ENCODE measurements at regions not wholly inside any gene's neighbourhood (a gene's known extent, or its start where the extent isn't known, plus 50 kb on each side); places are given as distances from the start of the nearest gene placed in this dataset.

DNA sequence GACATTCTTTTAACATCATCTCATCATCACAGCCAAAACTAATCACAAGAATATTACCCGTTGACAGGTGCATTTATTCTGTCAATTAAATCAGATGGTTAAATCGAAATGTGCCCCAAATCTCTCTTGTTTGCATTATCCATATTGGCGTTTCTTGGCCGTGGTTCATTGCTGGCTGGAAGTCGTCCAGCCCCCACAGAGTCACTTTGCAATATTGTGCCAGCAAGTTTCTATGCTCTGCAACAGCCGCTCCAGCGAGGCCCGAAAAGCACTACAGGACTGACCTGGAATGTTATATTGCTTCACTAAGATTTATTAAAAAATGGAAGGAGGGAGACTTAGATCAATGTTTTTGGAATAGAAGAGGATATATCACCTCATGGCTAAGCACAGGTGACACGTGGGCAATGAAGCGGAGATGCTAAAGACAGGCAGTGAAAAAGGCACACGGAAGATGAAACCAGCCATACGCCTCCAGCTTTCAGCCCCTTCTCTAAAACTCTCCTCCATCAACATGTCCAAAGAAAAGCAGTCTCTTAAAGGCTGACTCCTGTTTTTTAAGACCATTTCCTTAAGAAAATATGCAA, 176.8 kb upstream of the VRK2 start:
- H3K9me3 Mint-ChIP-seq (ENCODE audit: unreplicated experiment): no peaks in the 10 kb centered on the region
- no peaks in the 10 kb centered on the region for H3K36me3 Mint-ChIP-seq (ENCODE audit: unreplicated experiment)
- TF ChIP-seq, protein P1, sequence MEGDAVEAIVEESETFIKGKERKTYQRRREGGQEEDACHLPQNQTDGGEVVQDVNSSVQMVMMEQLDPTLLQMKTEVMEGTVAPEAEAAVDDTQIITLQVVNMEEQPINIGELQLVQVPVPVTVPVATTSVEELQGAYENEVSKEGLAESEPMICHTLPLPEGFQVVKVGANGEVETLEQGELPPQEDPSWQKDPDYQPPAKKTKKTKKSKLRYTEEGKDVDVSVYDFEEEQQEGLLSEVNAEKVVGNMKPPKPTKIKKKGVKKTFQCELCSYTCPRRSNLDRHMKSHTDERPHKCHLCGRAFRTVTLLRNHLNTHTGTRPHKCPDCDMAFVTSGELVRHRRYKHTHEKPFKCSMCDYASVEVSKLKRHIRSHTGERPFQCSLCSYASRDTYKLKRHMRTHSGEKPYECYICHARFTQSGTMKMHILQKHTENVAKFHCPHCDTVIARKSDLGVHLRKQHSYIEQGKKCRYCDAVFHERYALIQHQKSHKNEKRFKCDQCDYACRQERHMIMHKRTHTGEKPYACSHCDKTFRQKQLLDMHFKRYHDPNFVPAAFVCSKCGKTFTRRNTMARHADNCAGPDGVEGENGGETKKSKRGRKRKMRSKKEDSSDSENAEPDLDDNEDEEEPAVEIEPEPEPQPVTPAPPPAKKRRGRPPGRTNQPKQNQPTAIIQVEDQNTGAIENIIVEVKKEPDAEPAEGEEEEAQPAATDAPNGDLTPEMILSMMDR (IDR thresholded peaks at IDR 0.05): no peak
- no peak overlapping the region for H3K4me3 Mint-ChIP-seq (ENCODE audit: unreplicated experiment)
- peaks cover 7% of the 10 kb centered on the region for H3K27me3 Mint-ChIP-seq (ENCODE audit: unreplicated experiment)
- H3K27ac Mint-ChIP-seq (ENCODE audit: unreplicated experiment): no peak overlapping the region
- no peak for DNase-seq (ENCODE audit: extremely low spot score, unreplicated experiment)
- no peaks in the 10 kb centered on the region for H3K4me1 Mint-ChIP-seq (ENCODE audit: unreplicated experiment)

DNA sequence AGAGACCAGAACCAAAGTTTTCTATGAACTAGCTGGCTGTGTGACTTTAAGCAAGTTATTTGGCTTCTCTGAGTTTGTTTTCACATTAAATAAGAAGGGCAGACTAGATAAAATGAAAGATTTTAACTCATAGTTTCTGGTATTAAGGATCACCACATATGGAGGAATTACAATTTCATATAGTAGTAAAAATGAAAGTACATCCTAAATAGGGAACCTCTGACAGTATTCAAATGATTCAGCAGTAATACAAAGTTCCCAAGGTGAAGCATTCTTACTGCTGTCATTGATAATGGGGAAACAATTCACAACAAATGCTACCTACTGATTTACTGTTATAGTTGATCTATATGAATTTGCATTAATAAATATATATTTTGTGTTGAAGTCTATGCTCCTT, 170.3 kb upstream of the VRK2 start:
- Mint-ChIP-seq H3K27ac (ENCODE audit: unreplicated experiment) (no peak overlapping the region), H3K36me3 (ENCODE audit: unreplicated experiment) (no peaks in the 10 kb centered on the region), H3K9me3 (ENCODE audit: unreplicated experiment) (no peaks in the 10 kb centered on the region), H3K4me3 (ENCODE audit: unreplicated experiment) (no peak overlapping the region), H3K4me1 (ENCODE audit: unreplicated experiment) (no peaks in the 10 kb centered on the region), H3K27me3 (ENCODE audit: unreplicated experiment) (no peaks in the 10 kb centered on the region)
- no peak for DNase-seq (ENCODE audit: extremely low spot score, unreplicated experiment)
- TF ChIP-seq, protein P1 (IDR thresholded peaks at IDR 0.05): no peak

DNA sequence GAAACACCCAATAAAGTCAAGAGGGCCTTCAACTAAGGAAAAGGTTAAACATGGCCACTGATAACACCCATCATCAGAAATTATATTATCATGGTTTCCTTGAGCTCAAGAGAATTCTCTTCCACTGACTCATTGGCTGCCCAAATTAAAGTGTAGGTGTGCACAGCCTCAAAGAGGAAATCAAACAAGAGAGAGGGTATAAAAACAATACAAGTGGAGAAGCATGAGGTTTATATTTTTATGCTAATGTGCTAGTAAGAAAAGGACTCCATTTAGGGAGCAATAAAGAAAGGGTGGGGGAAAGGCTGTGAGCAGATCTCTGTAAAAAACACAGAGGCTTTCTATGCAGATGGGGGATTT, 168.8 kb upstream of the VRK2 start:
- H3K27me3 Mint-ChIP-seq (ENCODE audit: unreplicated experiment): no peaks in the 10 kb centered on the region
- no peaks in the 10 kb centered on the region for H3K4me1 Mint-ChIP-seq (ENCODE audit: unreplicated experiment)
- no peaks in the 10 kb centered on the region for H3K36me3 Mint-ChIP-seq (ENCODE audit: unreplicated experiment)
- no peak overlapping the region for H3K27ac Mint-ChIP-seq (ENCODE audit: unreplicated experiment)
- H3K4me3 Mint-ChIP-seq (ENCODE audit: unreplicated experiment): no peak overlapping the region
- no peaks in the 10 kb centered on the region for H3K9me3 Mint-ChIP-seq (ENCODE audit: unreplicated experiment)
- DNase-seq (ENCODE audit: extremely low spot score, unreplicated experiment): no peak
- TF ChIP-seq, protein P1 (IDR thresholded peaks at IDR 0.05): no peak

DNA sequence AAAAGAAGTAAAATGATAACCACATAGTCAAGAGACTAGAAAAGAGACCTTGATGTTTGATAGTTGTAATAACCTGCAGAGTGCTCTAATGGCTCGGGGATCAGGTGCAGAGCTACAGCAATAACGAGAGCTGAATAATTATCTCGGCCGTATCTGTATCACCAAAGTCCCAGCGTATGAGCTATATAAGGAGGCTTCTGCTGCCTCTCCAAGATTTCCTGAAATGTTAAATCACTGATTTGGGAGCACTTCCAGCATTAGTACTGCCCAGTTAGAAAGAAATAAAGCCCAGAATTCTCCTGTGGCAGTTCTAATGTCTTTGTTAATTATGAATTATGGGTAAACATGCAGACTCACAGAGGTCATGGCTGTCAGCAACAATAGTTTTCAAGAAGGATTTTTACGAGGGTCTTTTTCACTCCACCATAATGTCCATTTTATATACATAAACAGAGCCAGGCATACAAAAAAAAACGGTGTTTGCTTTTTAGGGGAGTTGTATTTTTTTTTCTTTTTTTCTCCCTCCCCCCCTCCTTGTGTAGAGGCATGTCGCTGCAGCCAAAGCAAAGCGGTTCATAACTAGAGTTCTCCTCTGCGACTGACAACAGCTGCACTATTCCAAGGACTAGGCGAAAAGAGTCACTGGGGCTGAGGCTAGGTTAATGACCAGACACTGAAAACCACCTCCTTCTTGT, 168.3 kb upstream of the VRK2 start:
- no peaks in the 10 kb centered on the region for H3K27me3 Mint-ChIP-seq (ENCODE audit: unreplicated experiment)
- no peak overlapping the region for H3K4me3 Mint-ChIP-seq (ENCODE audit: unreplicated experiment)
- H3K9me3 Mint-ChIP-seq (ENCODE audit: unreplicated experiment): no peaks in the 10 kb centered on the region
- TF ChIP-seq, protein P1 (IDR thresholded peaks at IDR 0.05): no peak
- no peak overlapping the region for H3K27ac Mint-ChIP-seq (ENCODE audit: unreplicated experiment)
- no peak for DNase-seq (ENCODE audit: extremely low spot score, unreplicated experiment)
- H3K4me1 Mint-ChIP-seq (ENCODE audit: unreplicated experiment): no peaks in the 10 kb centered on the region
- no peaks in the 10 kb centered on the region for H3K36me3 Mint-ChIP-seq (ENCODE audit: unreplicated experiment)

DNA sequence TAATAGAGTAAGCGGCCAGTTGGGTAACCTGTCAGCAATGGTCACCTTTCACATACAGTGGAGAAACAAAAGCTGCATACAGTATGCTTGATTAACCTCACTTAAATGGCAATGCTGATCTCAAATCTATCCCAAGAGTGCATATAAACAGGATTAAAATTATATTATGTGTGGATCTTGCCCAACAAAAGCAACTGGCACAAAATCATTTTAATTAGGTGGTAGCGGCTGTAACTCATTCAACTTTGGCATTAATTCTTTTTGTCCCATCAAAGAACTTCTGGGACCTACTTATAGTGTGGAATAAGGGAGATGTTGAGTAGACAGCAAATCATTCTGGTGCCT, 167.8 kb upstream of the VRK2 start:
- H3K27ac Mint-ChIP-seq (ENCODE audit: unreplicated experiment): no peak overlapping the region
- no peaks in the 10 kb centered on the region for H3K4me1 Mint-ChIP-seq (ENCODE audit: unreplicated experiment)
- no peak for DNase-seq (ENCODE audit: extremely low spot score, unreplicated experiment)
- TF ChIP-seq, protein P1 (IDR thresholded peaks at IDR 0.05): no peak
- H3K27me3 Mint-ChIP-seq (ENCODE audit: unreplicated experiment): no peaks in the 10 kb centered on the region
- H3K9me3 Mint-ChIP-seq (ENCODE audit: unreplicated experiment): no peaks in the 10 kb centered on the region
- H3K4me3 Mint-ChIP-seq (ENCODE audit: unreplicated experiment): no peak overlapping the region
- H3K36me3 Mint-ChIP-seq (ENCODE audit: unreplicated experiment): no peaks in the 10 kb centered on the region
